Transverse colon (tissue), 4 donors: ENCODE measurements at regions not wholly inside any gene's neighbourhood (a gene's known extent, or its start where the extent isn't known, plus 50 kb on each side); places are given as distances from the start of the nearest gene placed in this dataset.
"Not testable (repeated sequence)": the region's sequence is repeated elsewhere in the genome, so short reads cannot be mapped to it uniquely, and the experiment has no call there.

Experiments
- DNase-seq: peaks from one replicate; pipeline ENCODE4 v3.0.0-alpha.2; 2019
- H3K27ac ChIP-seq, 4 donors: fragments of 200-600 bp; sonication (generic); 2 replicates each; pipeline ENCODE4 v1.5.1; 2016 to 2018; ENCODE audit warnings: inconsistent platforms in 4 of 4
- H3K27me3 ChIP-seq: fragments of 200-600 bp; sonication (generic); 2 replicates; pipeline ENCODE4 v1.5.1; 2017; ENCODE audit warnings: inconsistent platforms
- H3K36me3 ChIP-seq, 4 donors: fragments of 200-600 bp; sonication (generic); 2 replicates each; pipeline ENCODE4 v1.5.1; 2017 to 2019; ENCODE audit warnings: inconsistent platforms in 4 of 4
- H3K4me1 ChIP-seq, 4 donors: fragments of 200-600 bp; sonication (generic); 2 replicates each; pipeline ENCODE4 v1.5.1; 2017 to 2020; ENCODE audit warnings: inconsistent platforms in 4 of 4
- H3K4me3 ChIP-seq, 4 donors: fragments of 200-600 bp; sonication (generic); 1 replicate in 1 of 4; 2 replicates in 3 of 4; pipeline versions ENCODE4 v1.5.1 to v1.6.1; 2017 to 2019; ENCODE audit warnings: inconsistent platforms in 4 of 4
- H3K9me3 ChIP-seq, 2 donors: fragments of 200-600 bp; sonication (generic); 2 replicates each; pipeline ENCODE4 v1.5.1; 2017 to 2019; ENCODE audit warnings: inconsistent platforms in 2 of 2
- WGBS, 2 donors: methylation state at CpG; one replicate each; pipeline ENCODE4 v1.1.5; 2018; ENCODE audit warnings: low coverage in 1 of 2; 5-methylcytosine and 5-hydroxymethylcytosine counted together
- in situ Hi-C, 4 donors: fragments of 200-750 bp; cut with MboI; loops; one replicate each; pipeline versions ENCODE4 v1.15.0 to v1.15.1; 2017; ENCODE audit warnings: low sequenced_read_pairs in 3 of 4, low pct_ligation_motif_present in 1 of 4, low pct_unique_long_range_greater_than_20kb in 1 of 4
- intact Hi-C: fragments of 100-400 bp; cut with DNase I; formaldehyde crosslinking; loops from one replicate; pipeline ENCODE4 v1.15.1; 2023; ENCODE audit warnings: low total_unique reads

- H3K27ac ChIP-seq, H3K4me3 ChIP-seq, H3K27me3 ChIP-seq, H3K9me3 ChIP-seq, H3K36me3 ChIP-seq, H3K4me1 ChIP-seq, in situ Hi-C loops, DNase-seq, intact Hi-C loops: not testable (repeated sequence)
- WGBS, 2 donors: 81 to 89% methylated on average over 4 to 10 of the region's 10 CpGs
Measured at GRCh38 chr15:20304282-20305014, 237.2 kb downstream of the GOLGA6L6 start.

GRCh38 chr15:20303248-20304171 is 238.1 kb downstream of the GOLGA6L6 start:
- H3K27me3 ChIP-seq, intact Hi-C loops, in situ Hi-C loops, H3K4me3 ChIP-seq, H3K27ac ChIP-seq, H3K36me3 ChIP-seq, H3K9me3 ChIP-seq, DNase-seq, H3K4me1 ChIP-seq: not testable (repeated sequence)
- WGBS, 2 donors: 75 to 78% methylated on average over 2 to 4 of the region's 4 CpGs

- H3K27ac ChIP-seq, H3K9me3 ChIP-seq, H3K27me3 ChIP-seq, H3K4me1 ChIP-seq, in situ Hi-C loops, DNase-seq, intact Hi-C loops, H3K36me3 ChIP-seq, H3K4me3 ChIP-seq: not testable (repeated sequence)
- 80% methylated on average over 6 to 10 of the region's 11 CpGs for WGBS, 2 donors
Measured at GRCh38 chr15:20302141-20303069, 239.2 kb downstream of the GOLGA6L6 start.

- H3K9me3 ChIP-seq, intact Hi-C loops, H3K4me1 ChIP-seq, H3K27ac ChIP-seq, in situ Hi-C loops, H3K27me3 ChIP-seq, H3K36me3 ChIP-seq, DNase-seq, H3K4me3 ChIP-seq: not testable (repeated sequence)
- 94 to 100% methylated on average over 3 to 12 of the region's 12 CpGs for WGBS, 2 donors
Measured at GRCh38 chr15:20301471-20302081, 240.0 kb downstream of the GOLGA6L6 start.

- intact Hi-C loops, H3K4me3 ChIP-seq, H3K27me3 ChIP-seq, H3K27ac ChIP-seq, H3K36me3 ChIP-seq, DNase-seq, in situ Hi-C loops, H3K4me1 ChIP-seq, H3K9me3 ChIP-seq: not testable (repeated sequence)
- WGBS, 2 donors: 82% methylated on average over 4 of the region's 4 CpGs; no CpG with 5 or more reads in 1 of the 2 donors
Measured at GRCh38 chr15:20301041-20301390, 240.6 kb downstream of the GOLGA6L6 start.

GRCh38 chr15:20300351-20301040 is 241.1 kb downstream of the GOLGA6L6 start:
- intact Hi-C loops, H3K27me3 ChIP-seq, H3K4me3 ChIP-seq, H3K9me3 ChIP-seq, in situ Hi-C loops, H3K27ac ChIP-seq, H3K4me1 ChIP-seq, DNase-seq, H3K36me3 ChIP-seq: not testable (repeated sequence)
- 84 to 85% methylated on average over 6 to 19 of the region's 19 CpGs for WGBS, 2 donors

- H3K9me3 ChIP-seq, intact Hi-C loops, in situ Hi-C loops: not testable (repeated sequence)
Measured at GRCh38 chr15:20297603-20298123, 243.9 kb downstream of the GOLGA6L6 start.

GRCh38 chr15:20296261-20296660 is 245.3 kb downstream of the GOLGA6L6 start:
- intact Hi-C loops, H3K9me3 ChIP-seq, H3K27me3 ChIP-seq, H3K4me3 ChIP-seq, DNase-seq, H3K36me3 ChIP-seq, H3K4me1 ChIP-seq, in situ Hi-C loops, H3K27ac ChIP-seq: not testable (repeated sequence)
- WGBS, 2 donors: 87% methylated on average over 7 to 8 of the region's 8 CpGs

More at GRCh38 chr15:20297603-20298123, 243.9 kb downstream of the GOLGA6L6 start:
- 22 to 81% methylated on average over 1 to 3 of the region's 3 CpGs for WGBS, 2 donors
- not testable (repeated sequence) for H3K27ac ChIP-seq, H3K4me3 ChIP-seq, DNase-seq, H3K36me3 ChIP-seq, H3K27me3 ChIP-seq, H3K4me1 ChIP-seq
